Fibroblast of skin of right biceps (primary cell): ENCODE measurements at regions not wholly inside any gene's neighbourhood (a gene's known extent, or its start where the extent isn't known, plus 50 kb on each side); places are given as distances from the start of the nearest gene placed in this dataset.

Source experiments
- DNase-seq: peaks from one replicate; pipeline ENCODE4 v3.0.0-alpha.2; 2013

- DNase-seq, result no peak
Observed at GRCh38 chr1:56213068-56213467, 366.3 kb downstream of the PLPP3 start.

- DNase-seq, result no peak
Observed at GRCh38 chr1:56212143-56212542, 367.2 kb downstream of the PLPP3 start.

GRCh38 chr1:56206391-56206790 lies 373.0 kb downstream of the PLPP3 start:
- no peak for DNase-seq

- no peak for DNase-seq
Observed at GRCh38 chr1:56204206-56204605, 375.2 kb downstream of the PLPP3 start.

GRCh38 chr1:56202796-56203492 lies 376.4 kb downstream of the PLPP3 start:
- no peak for DNase-seq

GRCh38 chr1:56202186-56202585 lies 377.2 kb downstream of the PLPP3 start:
- peak; percentile 47 for DNase-seq

- no peak for DNase-seq
Observed at GRCh38 chr1:56200896-56201295, 378.5 kb downstream of the PLPP3 start.

GRCh38 chr1:56200442-56200841 lies 378.9 kb downstream of the PLPP3 start:
- no peak for DNase-seq

GRCh38 chr1:56199956-56200355 lies 379.4 kb downstream of the PLPP3 start:
- DNase-seq, result no peak

- DNase-seq, result no peak
Observed at GRCh38 chr1:56199061-56199460, 380.3 kb downstream of the PLPP3 start.

GRCh38 chr1:56197946-56198345 lies 381.4 kb downstream of the PLPP3 start:
- DNase-seq, result no peak

GRCh38 chr1:56196839-56197238 lies 382.5 kb downstream of the PLPP3 start:
- DNase-seq, result no peak

GRCh38 chr1:56194701-56195300 lies 384.6 kb downstream of the PLPP3 start:
- DNase-seq, result peak; percentile 72

- DNase-seq, result no peak
Observed at GRCh38 chr1:56193656-56194055, 385.7 kb downstream of the PLPP3 start.

GRCh38 chr1:56191369-56191768 lies 388.0 kb downstream of the PLPP3 start:
- DNase-seq, result peak; percentile 50

GRCh38 chr1:56190806-56191365 lies 388.5 kb downstream of the PLPP3 start:
- DNase-seq, result peak; percentile 89

- DNase-seq, result peak; percentile 24
Observed at GRCh38 chr1:56189946-56190805, 389.2 kb downstream of the PLPP3 start.

- DNase-seq, result no peak
Observed at GRCh38 chr1:56189454-56189853, 389.9 kb downstream of the PLPP3 start.

GRCh38 chr1:56188855-56189254 lies 390.5 kb downstream of the PLPP3 start:
- no peak for DNase-seq

GRCh38 chr1:56188221-56188620 lies 391.1 kb downstream of the PLPP3 start:
- DNase-seq, result no peak

GRCh38 chr1:56187405-56187804 lies 392.0 kb downstream of the PLPP3 start:
- no peak for DNase-seq

GRCh38 chr1:56185493-56185892 lies 393.9 kb downstream of the PLPP3 start:
- DNase-seq, result peak; percentile 48

- no peak for DNase-seq
Observed at GRCh38 chr1:56183151-56183550, 396.2 kb downstream of the PLPP3 start.
